ENCODE measurements at regions not wholly inside any gene's neighbourhood (a gene's known extent, or its start where the extent isn't known, plus 50 kb on each side); places are given as distances from the start of the nearest gene placed in this dataset.

DNA sequence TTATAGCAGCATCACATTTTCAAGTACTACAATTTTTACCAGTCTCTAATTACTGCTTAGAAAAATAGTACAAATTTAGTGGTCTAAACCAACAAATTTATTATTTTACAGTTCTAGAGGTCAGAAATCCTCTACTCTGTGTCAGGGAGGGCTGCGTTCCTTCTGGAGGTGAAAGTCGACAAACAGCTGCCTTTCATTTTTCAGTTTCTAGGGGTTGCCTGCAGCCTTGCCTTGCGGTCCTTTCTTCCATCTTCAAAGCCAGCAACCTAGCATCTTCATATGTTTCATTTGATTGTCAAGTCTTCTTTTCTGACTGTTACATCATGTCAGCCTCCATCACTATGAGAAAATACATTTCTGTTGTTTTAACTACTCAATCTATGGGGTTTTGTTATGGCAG, 1022.1 kb downstream of the CDH18 start:
- no CpG with 5 or more reads among the region's 3 CpGs for WGBS, 2 experiments (ENCODE audit: extremely low coverage in 2 of 2, insufficient read length in 1 of 2)
- DNase-seq (no peak), ATAC-seq (ENCODE audit: low read depth) (no peak)
- no peak overlapping the region for H3K27ac ChIP-seq (ENCODE audit: insufficient read depth, low read length)
- H3K14ac ChIP-seq (replicated peaks; ENCODE audit: low read depth, low read length): no peak overlapping the region
- H2AK5ac ChIP-seq (ENCODE audit: low read depth, low read length): no peak overlapping the region
- no peaks in the 10 kb centered on the region for H4K20me1 ChIP-seq (ENCODE audit: insufficient read depth, low read length)
- intact Hi-C loops (cut with micrococcal nuclease): no loop called here
- H2AK9ac ChIP-seq (replicated peaks; ENCODE audit: low read depth, low read length, poor library complexity): no peak overlapping the region
- H3K23ac ChIP-seq (ENCODE audit: low read depth, low read length): no peak overlapping the region
- H3K79me1 ChIP-seq (ENCODE audit: low read depth in 1 of 2, low read length in 2 of 2): no peaks in the 10 kb centered on the region
- H4K8ac ChIP-seq (ENCODE audit: low read depth in 2 of 2, low read length in 2 of 2): no peak overlapping the region
- no peak overlapping the region for H4K5ac ChIP-seq (ENCODE audit: low read depth, low read length)
- in situ Hi-C loops (cut with MboI; ENCODE audit: low sequenced_read_pairs): no loop called here
- H3K9me1 ChIP-seq (ENCODE audit: insufficient read depth, low read length): no peaks in the 10 kb centered on the region
- ChIA-PET CTCF (no interaction called here), POLR2A (ENCODE audit: unreplicated experiment) (no interaction called here)
- no peak overlapping the region for H2AFZ ChIP-seq (replicated peaks; ENCODE audit: low read length, poor library complexity)
- H3K56ac ChIP-seq (ENCODE audit: extremely low read depth, insufficient read depth, low read length): no peak overlapping the region
- BruUV-seq (replicated peaks): no TSS peak
- TF ChIP-seq FOS (IDR thresholded peaks at IDR 0.05; ENCODE audit: low read depth, low read length) (no peak), NFE2L2 (IDR thresholded peaks at IDR 0.05; ENCODE audit: low read depth, low read length) (no peak), POLR2A (IDR thresholded peaks at IDR 0.05; ENCODE audit: low read depth, low read length) (no peak), BHLHE40 (IDR thresholded peaks at IDR 0.05; ENCODE audit: low read depth, low read length) (no peak), MAZ (IDR thresholded peaks at IDR 0.05; ENCODE audit: borderline replicate concordance, low read depth, low read length) (no peak), MAFK (IDR thresholded peaks at IDR 0.05; ENCODE audit: low read depth, low read length) (no peak), RAD21 (IDR thresholded peaks at IDR 0.05; ENCODE audit: low read length) (no peak), SMC3 (IDR thresholded peaks at IDR 0.05; ENCODE audit: low read depth, low read length) (no peak), CTCF (conservative IDR thresholded peaks at IDR 0.05; ENCODE audit: low read depth, low read length) (no peak)
- H2BK20ac ChIP-seq (ENCODE audit: low read depth, low read length): no peak overlapping the region
- no peaks in the 10 kb centered on the region for H3K4me1 ChIP-seq (ENCODE audit: control insufficient read depth, insufficient read depth, low read length)
- no peaks in the 10 kb centered on the region for H3K36me3 ChIP-seq (ENCODE audit: control insufficient read depth, insufficient read depth, low read length)
- dilution Hi-C loops (cut with HindIII; ENCODE audit: low sequenced_read_pairs, unreplicated experiment): no loop called here
- no peak overlapping the region for H3K18ac ChIP-seq (ENCODE audit: low read depth, low read length)
- no peak overlapping the region for H2BK5ac ChIP-seq (ENCODE audit: low read depth, low read length, poor library complexity, severe bottlenecking)
- H3K4me2 ChIP-seq (ENCODE audit: low read depth, low read length): no peak overlapping the region
- no peak overlapping the region for H3K4me3 ChIP-seq (ENCODE audit: insufficient read depth, low read depth, low read length)
- no peak overlapping the region for H3K4ac ChIP-seq (ENCODE audit: low read depth, low read length)
- H2BK15ac ChIP-seq (ENCODE audit: low read depth, low read length): no peak overlapping the region
- no peak overlapping the region for H4K91ac ChIP-seq (ENCODE audit: insufficient read depth, low read depth, low read length)
- no peak overlapping the region for H3K9ac ChIP-seq (ENCODE audit: low read depth, low read length)
- H2BK120ac ChIP-seq (ENCODE audit: low read depth, low read length): no peak overlapping the region
- H3K27me3 ChIP-seq (ENCODE audit: control insufficient read depth, insufficient read depth, low read length): no peaks in the 10 kb centered on the region
- peaks cover 4% of the 10 kb centered on the region for H3K9me3 ChIP-seq (ENCODE audit: control insufficient read depth, insufficient read depth, low read length)

All from IMR-90 (cell line).